Activated CD8-positive, alpha-beta memory T cell treated with anti-CD3 and anti-CD28 coated beads, Interleukin-2, amount 10 ng/mL, durations not matched to agents 7 days and 5 days (primary cell): ENCODE measurements at regions not wholly inside any gene's neighbourhood (a gene's known extent, or its start where the extent isn't known, plus 50 kb on each side); places are given as distances from the start of the nearest gene placed in this dataset.

Source experiments
- ATAC-seq: fragments of 150-1000 bp; cut with Tn5 transposase; one replicate; pipeline ENCODE4 v1.10.0; 2021; ENCODE audit warnings: moderate library complexity
- CTCF ChIA-PET: fragments of 350-600 bp; sonication (Branson Sonifier 250); formaldehyde crosslinking; loops from one replicate; lab custom pipeline; 2021; ENCODE audit warnings: antibody characterized with exemption; lab: Charles Lee
- DNase-seq: peaks from one replicate; pipeline ENCODE4 v3.0.0-alpha.2; 2020
- H3K27ac Mint-ChIP-seq: one replicate; pipeline ENCODE4 v1.8.0; 2021; ENCODE audit warnings: mild to moderate bottlenecking, mixed read lengths
- H3K27me3 Mint-ChIP-seq: one replicate; pipeline ENCODE4 v1.8.0; 2021; ENCODE audit warnings: mixed read lengths
- H3K36me3 Mint-ChIP-seq: one replicate; pipeline ENCODE4 v1.8.0; 2021; ENCODE audit warnings: mild to moderate bottlenecking, mixed read lengths
- H3K4me1 Mint-ChIP-seq: one replicate; pipeline ENCODE4 v1.8.0; 2021; ENCODE audit warnings: mixed read lengths
- H3K4me3 Mint-ChIP-seq: one replicate; pipeline ENCODE4 v1.8.0; 2021; ENCODE audit warnings: mild to moderate bottlenecking, moderate library complexity, mixed read lengths
- H3K9me3 Mint-ChIP-seq: one replicate; pipeline ENCODE4 v1.8.0; 2022; ENCODE audit warnings: low read depth, mixed read lengths

DNA sequence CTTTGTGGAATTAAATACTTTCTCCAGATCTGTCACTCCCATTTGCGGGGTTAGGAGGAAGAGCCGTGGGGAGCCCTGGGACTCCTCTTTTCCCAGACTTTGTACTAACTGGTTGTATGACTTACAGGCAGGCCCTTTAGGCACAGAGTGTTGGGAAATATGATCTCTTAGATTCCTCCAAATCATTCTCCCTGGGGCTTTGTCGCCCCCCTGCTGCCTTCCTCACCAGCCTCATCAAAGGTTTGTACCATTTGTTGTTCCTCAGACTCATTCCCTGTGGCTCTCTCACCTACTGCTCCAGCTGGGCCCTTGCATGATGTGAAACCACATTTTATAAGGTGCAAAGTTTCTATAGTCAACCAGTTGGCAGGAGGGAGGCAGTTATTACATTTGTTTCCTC, 56.4 kb downstream of the CRYGS start:
- no peak overlapping the region for H3K27ac Mint-ChIP-seq
- no peaks in the 10 kb centered on the region for H3K9me3 Mint-ChIP-seq
- no peak for DNase-seq
- H3K27me3 Mint-ChIP-seq = peaks cover 22% of the 10 kb centered on the region
- ATAC-seq = no peak
- CTCF ChIA-PET = no interaction called here
- no peaks in the 10 kb centered on the region for H3K36me3 Mint-ChIP-seq
- H3K4me1 Mint-ChIP-seq = no peaks in the 10 kb centered on the region
- H3K4me3 Mint-ChIP-seq = no peak overlapping the region

- H3K27me3 Mint-ChIP-seq = peaks cover 15% of the 10 kb centered on the region
- no peak for ATAC-seq
- H3K4me1 Mint-ChIP-seq = no peaks in the 10 kb centered on the region
- no peaks in the 10 kb centered on the region for H3K36me3 Mint-ChIP-seq
- no peak overlapping the region for H3K27ac Mint-ChIP-seq
- no peak for DNase-seq
- H3K9me3 Mint-ChIP-seq = no peaks in the 10 kb centered on the region
- CTCF ChIA-PET = no interaction called here
- H3K4me3 Mint-ChIP-seq = no peak overlapping the region
These were observed 57.1 kb downstream of the CRYGS start for GRCh38 chr3:186487037-186487436.

DNA sequence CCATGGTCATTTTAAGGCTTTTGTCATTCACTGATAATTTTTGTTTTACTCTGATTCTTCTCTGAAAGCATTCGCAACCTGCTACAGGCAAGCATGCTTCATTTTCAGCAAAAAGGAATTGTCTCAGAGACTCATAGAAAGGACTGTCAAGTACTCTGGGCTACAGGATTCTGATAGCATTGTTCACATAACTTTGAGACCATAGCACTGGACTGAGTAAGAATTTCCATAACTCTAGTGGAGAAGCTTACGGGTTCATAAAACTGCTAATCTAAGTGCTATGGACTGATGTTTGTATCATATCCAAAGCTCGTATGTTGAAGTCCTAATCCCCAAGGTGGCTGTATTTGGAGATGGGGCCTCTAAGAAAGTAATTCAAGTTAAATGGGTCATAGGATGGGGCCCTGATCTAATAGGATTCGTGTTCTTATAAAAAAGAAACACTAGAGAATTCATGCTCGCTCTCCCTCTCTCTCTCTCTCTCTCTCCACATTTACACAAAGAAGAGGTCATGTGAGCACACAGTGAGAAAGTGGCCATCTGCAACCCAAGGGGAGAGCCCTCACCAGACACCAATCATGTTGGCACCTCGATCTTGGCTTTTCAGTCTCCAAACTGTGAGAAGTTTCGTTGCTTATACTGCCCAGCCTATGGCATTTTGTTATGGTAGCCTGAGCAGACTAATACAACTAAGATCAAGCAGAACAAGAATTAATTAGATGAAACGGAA, 60.4 kb downstream of the CRYGS start:
- CTCF ChIA-PET = interaction anchor here (0.5 to 1.3 kb wide), 2 partner anchors 20 to 57 kb away, joined by 3 to 5 read pairs; no protein-coding TSS in a partner anchor
- H3K4me1 Mint-ChIP-seq = peaks cover 7% of the 10 kb centered on the region
- no peak for ATAC-seq
- no peak overlapping the region for H3K27ac Mint-ChIP-seq
- H3K27me3 Mint-ChIP-seq = peaks cover 5% of the 10 kb centered on the region
- DNase-seq = no peak
- H3K9me3 Mint-ChIP-seq = no peaks in the 10 kb centered on the region
- no peak overlapping the region for H3K4me3 Mint-ChIP-seq
- no peaks in the 10 kb centered on the region for H3K36me3 Mint-ChIP-seq

DNA sequence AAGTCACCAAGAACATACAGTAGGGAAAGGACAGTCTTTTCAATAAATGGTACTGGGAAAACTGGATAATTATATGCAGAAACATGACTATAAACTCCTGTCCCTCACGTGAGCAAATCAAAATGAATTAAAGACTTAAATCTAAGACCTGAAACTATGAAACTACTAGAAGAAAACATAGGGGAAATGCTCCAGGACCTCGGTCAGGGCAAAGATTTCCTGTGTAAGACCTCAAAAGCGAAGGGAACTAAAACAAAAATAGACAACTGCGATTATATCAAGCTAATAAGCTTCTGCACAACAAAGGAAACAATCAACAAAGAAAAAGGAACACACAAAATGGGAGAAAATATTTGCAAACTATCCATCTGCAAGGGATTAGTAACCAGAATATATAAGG, 62.7 kb downstream of the CRYGS start:
- Mint-ChIP-seq H3K36me3 (no peaks in the 10 kb centered on the region), H3K27ac (no peak overlapping the region), H3K9me3 (no peaks in the 10 kb centered on the region), H3K4me3 (no peak overlapping the region), H3K4me1 (peaks cover 10% of the 10 kb centered on the region), H3K27me3 (peaks cover 8% of the 10 kb centered on the region)
- CTCF ChIA-PET = interaction anchor here (1.4 kb wide), 2 partner anchors 11 to 59 kb away, joined by 3 read pairs; no protein-coding TSS in a partner anchor
- ATAC-seq = no peak
- no peak for DNase-seq

DNA sequence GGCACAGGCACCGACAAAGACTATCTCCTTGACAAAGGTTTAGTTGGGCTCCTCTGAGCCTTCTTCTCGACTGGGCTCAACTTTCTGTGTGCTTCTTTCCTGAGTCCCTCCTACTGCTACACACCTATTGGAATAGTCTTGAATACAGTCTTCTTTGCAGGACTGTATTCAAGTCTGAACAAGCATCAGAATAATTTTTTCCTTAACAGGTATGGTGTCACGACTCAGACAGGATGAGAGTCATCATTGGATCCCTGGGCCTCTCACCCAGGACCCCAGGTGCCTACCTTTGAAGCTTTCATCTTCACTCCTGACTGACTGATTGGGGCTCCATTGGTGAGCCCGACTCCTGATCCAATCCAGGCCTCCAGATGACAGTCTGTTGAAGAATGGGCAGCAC, 66.3 kb downstream of the CRYGS start:
- Mint-ChIP-seq H3K27me3 (peaks cover 8% of the 10 kb centered on the region), H3K9me3 (no peaks in the 10 kb centered on the region), H3K4me1 (peaks cover 16% of the 10 kb centered on the region), H3K36me3 (no peaks in the 10 kb centered on the region), H3K4me3 (no peak overlapping the region), H3K27ac (no peak overlapping the region)
- DNase-seq (no peak), ATAC-seq (no peak)
- CTCF ChIA-PET = no interaction called here

DNA sequence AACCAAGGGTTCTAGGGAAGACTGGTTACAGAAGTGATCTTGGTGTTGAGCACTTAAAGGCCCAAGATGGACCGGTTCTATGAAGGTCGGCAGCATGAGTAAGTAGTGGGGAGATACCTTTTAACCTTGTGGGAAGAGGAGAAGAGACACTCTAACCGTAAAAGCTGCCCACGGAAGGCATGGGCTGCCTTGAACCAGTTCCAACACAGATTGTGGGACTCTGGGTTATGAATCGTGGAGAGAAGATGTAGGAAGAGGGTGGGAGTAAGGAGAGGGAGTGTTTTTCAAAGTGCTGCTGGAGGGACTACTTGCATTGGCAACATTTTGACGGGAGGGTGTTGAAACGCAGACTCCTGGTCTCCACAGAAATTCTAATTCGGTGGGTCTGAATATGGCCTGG, 67.1 kb downstream of the CRYGS start:
- ATAC-seq (no peak), DNase-seq (no peak)
- CTCF ChIA-PET = no interaction called here
- Mint-ChIP-seq H3K4me3 (no peak overlapping the region), H3K36me3 (no peaks in the 10 kb centered on the region), H3K27ac (no peak overlapping the region), H3K9me3 (no peaks in the 10 kb centered on the region), H3K4me1 (peaks cover 16% of the 10 kb centered on the region), H3K27me3 (peaks cover 8% of the 10 kb centered on the region)

- CTCF ChIA-PET = no interaction called here
- Mint-ChIP-seq H3K4me1 (peaks cover 12% of the 10 kb centered on the region), H3K9me3 (no peaks in the 10 kb centered on the region), H3K27ac (no peak overlapping the region), H3K27me3 (peaks cover 6% of the 10 kb centered on the region), H3K4me3 (no peak overlapping the region), H3K36me3 (no peaks in the 10 kb centered on the region)
- DNase-seq (no peak), ATAC-seq (no peak)
These were observed 67.6 kb downstream of the CRYGS start for GRCh38 chr3:186476541-186476940.

- CTCF ChIA-PET = no interaction called here
- H3K4me1 Mint-ChIP-seq = peaks cover 8% of the 10 kb centered on the region
- no peak overlapping the region for H3K27ac Mint-ChIP-seq
- H3K4me3 Mint-ChIP-seq = no peak overlapping the region
- DNase-seq (no peak), ATAC-seq (no peak)
- H3K27me3 Mint-ChIP-seq = peaks cover 5% of the 10 kb centered on the region
- H3K9me3 Mint-ChIP-seq = no peaks in the 10 kb centered on the region
- H3K36me3 Mint-ChIP-seq = no peaks in the 10 kb centered on the region
These were observed 68.1 kb downstream of the CRYGS start for GRCh38 chr3:186476044-186476468.

DNA sequence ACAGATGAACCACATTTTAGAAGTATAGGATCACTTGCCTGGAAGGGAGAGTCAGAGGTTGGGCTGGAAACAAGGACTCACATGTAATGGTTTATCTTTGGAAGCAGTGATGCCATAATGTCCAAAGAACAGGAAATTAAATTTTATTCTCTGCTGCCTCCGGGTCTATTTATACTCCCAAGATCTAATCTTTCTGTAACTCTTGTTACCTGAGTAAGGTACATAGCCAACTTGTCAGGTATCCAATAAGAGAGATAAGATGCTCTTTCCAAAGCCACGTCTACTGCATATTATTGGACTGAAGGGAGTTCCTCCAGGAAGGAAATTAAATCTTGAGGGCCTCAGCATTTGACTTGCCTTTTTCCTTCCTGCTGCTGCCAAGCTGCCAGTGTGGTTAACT, 71.0 kb downstream of the CRYGS start:
- Mint-ChIP-seq H3K27ac (no peak overlapping the region), H3K9me3 (no peaks in the 10 kb centered on the region), H3K4me1 (peaks cover 8% of the 10 kb centered on the region), H3K4me3 (no peak overlapping the region), H3K36me3 (no peaks in the 10 kb centered on the region), H3K27me3 (peaks cover 4% of the 10 kb centered on the region)
- ATAC-seq (no peak), DNase-seq (no peak)
- CTCF ChIA-PET = interaction anchor here (1.3 kb wide), 1 partner anchor 144 kb away, joined by 4 read pairs; no protein-coding TSS in a partner anchor

DNA sequence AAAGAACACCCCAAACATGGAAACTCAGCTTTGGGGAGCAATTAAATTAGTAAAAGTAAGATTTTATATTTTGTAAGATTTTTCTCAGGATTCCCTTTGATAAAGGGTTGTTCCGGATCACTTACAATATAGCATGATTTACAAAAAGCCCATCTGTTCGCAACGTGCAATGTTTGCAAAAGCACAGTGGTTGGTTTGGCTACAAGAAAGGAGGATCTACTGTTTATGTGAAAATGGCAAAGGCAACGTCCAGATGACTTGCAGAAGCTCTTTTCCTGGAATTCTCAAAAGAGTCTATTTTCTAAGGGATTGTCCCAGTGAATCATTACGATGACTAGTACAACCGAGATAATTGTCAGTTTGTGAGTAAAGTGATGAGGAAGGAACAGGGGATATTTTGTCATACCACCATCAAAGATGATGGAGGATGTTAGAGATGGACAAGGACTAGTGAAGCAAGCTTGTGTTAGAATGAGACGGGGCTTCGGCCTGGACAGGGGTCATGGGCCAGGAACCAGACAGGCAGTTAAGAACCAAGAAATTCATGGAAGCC, 71.6 kb downstream of the CRYGS start:
- ATAC-seq (no peak), DNase-seq (no peak)
- Mint-ChIP-seq H3K27me3 (peaks cover 6% of the 10 kb centered on the region), H3K36me3 (no peaks in the 10 kb centered on the region), H3K27ac (no peak overlapping the region), H3K4me3 (no peak overlapping the region), H3K9me3 (no peaks in the 10 kb centered on the region), H3K4me1 (peaks cover 6% of the 10 kb centered on the region)
- CTCF ChIA-PET = interaction anchor here (1.3 kb wide), 1 partner anchor 145 kb away, joined by 4 read pairs; no protein-coding TSS in a partner anchor

GRCh38 chr3:186471771-186472170, 72.4 kb downstream of the CRYGS start:
- no peaks in the 10 kb centered on the region for H3K36me3 Mint-ChIP-seq
- ATAC-seq (no peak), DNase-seq (no peak)
- no peak overlapping the region for H3K27ac Mint-ChIP-seq
- no peak overlapping the region for H3K4me3 Mint-ChIP-seq
- H3K27me3 Mint-ChIP-seq = peaks cover 6% of the 10 kb centered on the region
- H3K9me3 Mint-ChIP-seq = no peaks in the 10 kb centered on the region
- peaks cover 6% of the 10 kb centered on the region for H3K4me1 Mint-ChIP-seq
- CTCF ChIA-PET = interaction anchor here (1.0 to 1.3 kb wide), 2 partner anchors 145 to 494 kb away, joined by 3 to 4 read pairs; no protein-coding TSS in a partner anchor

DNA sequence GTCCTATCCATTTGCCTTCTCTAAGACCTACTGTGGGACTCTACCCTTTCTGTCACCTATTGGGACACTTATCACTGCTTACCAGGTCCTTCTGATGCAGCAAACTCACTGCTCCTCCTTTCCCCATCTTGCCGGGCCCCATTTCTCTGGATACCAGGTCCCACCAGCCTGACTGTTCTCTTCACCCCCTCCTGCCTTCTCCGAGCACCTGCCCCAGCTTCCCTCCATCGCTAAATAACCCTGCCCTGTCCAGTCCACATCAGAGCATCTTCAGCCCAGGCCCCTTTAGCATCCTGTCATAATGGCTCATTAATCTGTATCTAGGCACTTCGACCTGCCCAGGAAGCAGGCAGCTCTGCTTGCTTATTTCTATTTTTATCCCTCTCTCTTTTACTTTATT, 74.7 kb downstream of the CRYGS start:
- H3K36me3 Mint-ChIP-seq = no peaks in the 10 kb centered on the region

GRCh38 chr3:186467969-186468368, 76.2 kb downstream of the CRYGS start:
- Mint-ChIP-seq H3K27ac (no peak overlapping the region), H3K4me1 (no peaks in the 10 kb centered on the region), H3K36me3 (no peaks in the 10 kb centered on the region), H3K4me3 (no peak overlapping the region), H3K9me3 (no peaks in the 10 kb centered on the region), H3K27me3 (peaks cover 6% of the 10 kb centered on the region)
- CTCF ChIA-PET = no interaction called here
- ATAC-seq (no peak), DNase-seq (no peak)

More for the DNA sequence above, 74.7 kb downstream of the CRYGS start:
- Mint-ChIP-seq H3K9me3 (no peaks in the 10 kb centered on the region), H3K27ac (no peak overlapping the region), H3K4me3 (no peak overlapping the region), H3K27me3 (peaks cover 6% of the 10 kb centered on the region), H3K4me1 (no peaks in the 10 kb centered on the region)
- CTCF ChIA-PET = interaction anchor here (1.0 kb wide), 1 partner anchor 71 kb away, joined by 3 read pairs; no protein-coding TSS in a partner anchor
- ATAC-seq = no peak
- no peak for DNase-seq

- ATAC-seq = no peak
- no peak overlapping the region for H3K27ac Mint-ChIP-seq
- no peak overlapping the region for H3K4me3 Mint-ChIP-seq
- DNase-seq = no peak
- CTCF ChIA-PET = no interaction called here
- H3K9me3 Mint-ChIP-seq = no peaks in the 10 kb centered on the region
- peaks cover 6% of the 10 kb centered on the region for H3K27me3 Mint-ChIP-seq
- no peaks in the 10 kb centered on the region for H3K36me3 Mint-ChIP-seq
- no peaks in the 10 kb centered on the region for H3K4me1 Mint-ChIP-seq
These were observed 77.7 kb downstream of the CRYGS start for GRCh38 chr3:186466391-186466974.
